Neural progenitor cell (in vitro differentiated cells): ENCODE measurements at regions not wholly inside any gene's neighbourhood (a gene's known extent, or its start where the extent isn't known, plus 50 kb on each side); places are given as distances from the start of the nearest gene placed in this dataset.
"Not testable (repeated sequence)": the region's sequence is repeated elsewhere in the genome, so short reads cannot be mapped to it uniquely, and the experiment has no call there.

Experiments used
- DNase-seq: peaks from one replicate; pipeline ENCODE4 v3.0.0-alpha.2; 2016; ENCODE audit warnings: low spot score
- H2AFZ ChIP-seq: fragments of 200-600 bp; sonication (generic); replicated peaks from 2 replicates; pipeline ENCODE4 v1.6.1; 2016; ENCODE audit warnings: antibody characterized with exemption
- H3F3A ChIP-seq: fragments of 200-600 bp; sonication (generic); 2 replicates; pipeline ENCODE4 v1.6.1; 2016; ENCODE audit warnings: antibody characterized with exemption, low read depth
- H3K27ac ChIP-seq: fragments of 200-600 bp; sonication (generic); 2 replicates; pipeline ENCODE4 v1.5.1; 2016; ENCODE audit warnings: mild to moderate bottlenecking
- H3K27me3 ChIP-seq: fragments of 200-600 bp; sonication (generic); 2 replicates; pipeline ENCODE4 v1.6.1; 2016; ENCODE audit warnings: mild to moderate bottlenecking, moderate library complexity
- H3K36me3 ChIP-seq: fragments of 200-600 bp; sonication (generic); 2 replicates; pipeline ENCODE4 v1.5.1; 2016
- H3K4me1 ChIP-seq: fragments of 200-600 bp; sonication (generic); 2 replicates; pipeline ENCODE4 v1.6.1; 2016; ENCODE audit warnings: mixed run types
- H3K4me2 ChIP-seq: fragments of 200-600 bp; sonication (generic); 2 replicates; pipeline ENCODE4 v1.6.1; 2016
- H3K4me3 ChIP-seq: fragments of 200-600 bp; sonication (generic); 2 replicates; pipeline ENCODE4 v1.5.1; 2016
- H3K79me2 ChIP-seq: fragments of 200-600 bp; sonication (generic); 2 replicates; pipeline ENCODE4 v1.6.1; 2016; ENCODE audit warnings: low read depth
- H3K9ac ChIP-seq: fragments of 200-600 bp; sonication (generic); 2 replicates; pipeline ENCODE4 v1.6.1; 2016
- H3K9me3 ChIP-seq: fragments of 200-600 bp; sonication (generic); 2 replicates; pipeline ENCODE4 v1.5.1; 2016; ENCODE audit warnings: low read depth
- H4K20me1 ChIP-seq: fragments of 200-600 bp; sonication (generic); 2 replicates; pipeline ENCODE4 v1.6.1; 2016; ENCODE audit warnings: low read depth
- H3K27ac Mint-ChIP-seq: 3 replicates; pipeline ENCODE4 v1.8.0; 2021; ENCODE audit warnings: mixed read lengths
- H3K27me3 Mint-ChIP-seq: 2 replicates; pipeline ENCODE4 v1.8.0; 2022; ENCODE audit warnings: low read depth, mild to moderate bottlenecking, inconsistent platforms, moderate library complexity, mixed read lengths; ENCODE audit not compliant: insufficient read depth
- H3K36me3 Mint-ChIP-seq: 3 replicates; pipeline ENCODE4 v1.8.0; 2021; ENCODE audit warnings: mixed read lengths
- H3K4me1 Mint-ChIP-seq: 3 replicates; pipeline ENCODE4 v1.8.0; 2021; ENCODE audit warnings: mixed read lengths
- H3K4me3 Mint-ChIP-seq: 3 replicates; pipeline ENCODE4 v1.8.0; 2021; ENCODE audit warnings: mild to moderate bottlenecking, moderate library complexity, mixed read lengths
- H3K9me3 Mint-ChIP-seq: 3 replicates; pipeline ENCODE4 v1.8.0; 2020; ENCODE audit warnings: mixed read lengths
- EZH2 ChIP-seq: fragments of 200-600 bp; sonication (generic); IDR thresholded peaks from 2 replicates; pipeline ENCODE4 v1.6.1; 2017; ENCODE audit warnings: antibody characterized with exemption, mild to moderate bottlenecking, moderate library complexity
- EZH2phosphoT487 ChIP-seq: fragments of 200-600 bp; sonication (generic); IDR thresholded peaks from 2 replicates; pipeline ENCODE4 v1.6.1; 2017; ENCODE audit warnings: antibody characterized with exemption
- TF ChIP-seq, protein P1 (sequence below): fragments of 200-600 bp; sonication (generic); IDR thresholded peaks from 2 replicates; pipeline ENCODE4 v1.5.1; 2017; ENCODE audit warnings: antibody characterized with exemption, mild to moderate bottlenecking

DNA sequence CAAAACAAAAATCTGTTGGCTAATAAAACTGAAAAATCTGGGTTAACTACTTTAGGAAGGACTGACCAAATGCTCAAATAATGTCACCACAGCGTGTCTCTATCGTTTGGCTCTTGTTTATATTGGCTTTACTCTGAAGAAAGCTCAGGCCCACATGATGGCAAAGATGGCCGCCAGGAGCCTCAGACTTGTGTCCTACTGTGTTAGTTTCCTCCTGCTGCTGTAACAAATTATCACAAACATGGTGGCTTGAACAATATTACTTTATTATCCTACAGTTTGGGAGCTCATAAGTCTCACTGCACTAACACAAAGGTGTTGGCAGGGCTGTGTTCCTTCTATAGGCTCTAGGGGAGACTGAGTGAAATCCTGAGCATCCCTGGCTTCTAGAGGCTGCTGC, 303.0 kb downstream of the DAD1 start:
- Mint-ChIP-seq H3K36me3 (no peaks in the 10 kb centered on the region), H3K27ac (no peak overlapping the region), H3K27me3 (peaks cover 3% of the 10 kb centered on the region), H3K4me1 (peaks cover 11% of the 10 kb centered on the region), H3K9me3 (no peaks in the 10 kb centered on the region), H3K4me3 (no peak overlapping the region)
- H3K36me3 ChIP-seq: no peaks in the 10 kb centered on the region
- H3K4me3 ChIP-seq: no peak overlapping the region
- no peaks in the 10 kb centered on the region for H3K79me2 ChIP-seq
- H3K27me3 ChIP-seq: no peaks in the 10 kb centered on the region
- DNase-seq: no peak
- TF ChIP-seq, protein P1, sequence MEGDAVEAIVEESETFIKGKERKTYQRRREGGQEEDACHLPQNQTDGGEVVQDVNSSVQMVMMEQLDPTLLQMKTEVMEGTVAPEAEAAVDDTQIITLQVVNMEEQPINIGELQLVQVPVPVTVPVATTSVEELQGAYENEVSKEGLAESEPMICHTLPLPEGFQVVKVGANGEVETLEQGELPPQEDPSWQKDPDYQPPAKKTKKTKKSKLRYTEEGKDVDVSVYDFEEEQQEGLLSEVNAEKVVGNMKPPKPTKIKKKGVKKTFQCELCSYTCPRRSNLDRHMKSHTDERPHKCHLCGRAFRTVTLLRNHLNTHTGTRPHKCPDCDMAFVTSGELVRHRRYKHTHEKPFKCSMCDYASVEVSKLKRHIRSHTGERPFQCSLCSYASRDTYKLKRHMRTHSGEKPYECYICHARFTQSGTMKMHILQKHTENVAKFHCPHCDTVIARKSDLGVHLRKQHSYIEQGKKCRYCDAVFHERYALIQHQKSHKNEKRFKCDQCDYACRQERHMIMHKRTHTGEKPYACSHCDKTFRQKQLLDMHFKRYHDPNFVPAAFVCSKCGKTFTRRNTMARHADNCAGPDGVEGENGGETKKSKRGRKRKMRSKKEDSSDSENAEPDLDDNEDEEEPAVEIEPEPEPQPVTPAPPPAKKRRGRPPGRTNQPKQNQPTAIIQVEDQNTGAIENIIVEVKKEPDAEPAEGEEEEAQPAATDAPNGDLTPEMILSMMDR: no peak
- TF ChIP-seq EZH2: no peak
- TF ChIP-seq EZH2phosphoT487: no peak
- peak overlapping the region; percentile 46 for H2AFZ ChIP-seq
- H4K20me1 ChIP-seq: no peaks in the 10 kb centered on the region
- no peaks in the 10 kb centered on the region for H3K9me3 ChIP-seq
- H3K27ac ChIP-seq: no peak overlapping the region
- no peaks in the 10 kb centered on the region for H3F3A ChIP-seq
- no peak overlapping the region for H3K9ac ChIP-seq
- H3K4me1 ChIP-seq: no peaks in the 10 kb centered on the region
- H3K4me2 ChIP-seq: no peak overlapping the region

DNA sequence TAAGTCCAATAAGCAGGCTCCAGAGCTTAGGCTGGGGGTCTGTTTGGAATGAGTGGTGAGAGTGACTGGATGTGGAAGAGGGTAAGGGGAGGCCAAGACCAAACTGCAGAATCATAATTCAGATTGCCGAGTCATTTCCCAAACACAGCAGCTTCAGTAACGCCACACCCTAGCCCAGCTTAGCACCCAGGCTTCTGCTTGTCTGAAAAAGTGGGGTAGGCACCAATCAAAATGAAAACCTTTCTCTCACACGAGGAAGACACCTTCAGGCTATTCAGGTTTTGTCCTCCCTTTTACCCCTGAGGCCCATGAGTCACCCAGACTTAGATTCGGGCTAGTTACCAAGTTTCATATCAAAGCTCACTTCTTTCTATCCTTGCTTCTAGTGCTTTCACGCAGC, 306.1 kb downstream of the DAD1 start:
- Histone ChIP-seq H3K27me3 (no peaks in the 10 kb centered on the region), H3K36me3 (no peaks in the 10 kb centered on the region), H3K79me2 (no peaks in the 10 kb centered on the region), H3K4me1 (no peaks in the 10 kb centered on the region), H3K4me3 (no peak overlapping the region), H3K27ac (no peak overlapping the region), H3K4me2 (no peak overlapping the region), H3K9ac (no peak overlapping the region), H3F3A (no peaks in the 10 kb centered on the region), H4K20me1 (no peaks in the 10 kb centered on the region), H2AFZ (no peak overlapping the region), H3K9me3 (no peaks in the 10 kb centered on the region)
- DNase-seq: no peak
- H3K27me3 Mint-ChIP-seq: peaks cover 3% of the 10 kb centered on the region
- H3K36me3 Mint-ChIP-seq: no peaks in the 10 kb centered on the region
- H3K4me1 Mint-ChIP-seq: peaks cover 14% of the 10 kb centered on the region
- TF ChIP-seq, protein P1: no peak
- no peak overlapping the region for H3K4me3 Mint-ChIP-seq
- no peak overlapping the region for H3K27ac Mint-ChIP-seq
- no peaks in the 10 kb centered on the region for H3K9me3 Mint-ChIP-seq

DNA sequence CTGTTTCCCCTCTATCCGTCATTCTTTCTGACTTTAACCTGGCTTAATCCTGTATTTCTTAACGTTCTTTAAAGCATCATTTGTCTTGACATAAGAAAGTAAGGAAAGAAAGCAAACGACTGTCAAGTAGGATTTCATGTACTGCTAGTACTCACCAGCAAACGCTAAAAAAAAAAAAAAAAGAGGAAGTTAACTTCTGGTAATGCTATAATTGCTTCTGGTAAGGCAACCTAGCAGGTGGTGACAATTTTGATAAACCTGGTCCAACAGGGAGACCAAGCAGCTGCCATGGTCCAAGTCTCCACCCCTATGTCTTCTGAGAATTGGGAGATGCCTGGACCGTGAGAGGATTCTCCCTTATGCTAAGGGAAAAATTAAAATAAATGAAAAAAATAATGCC, 306.6 kb downstream of the DAD1 start:
- Histone ChIP-seq H3K36me3 (no peaks in the 10 kb centered on the region), H3K4me2 (no peak overlapping the region), H3F3A (no peaks in the 10 kb centered on the region), H4K20me1 (no peaks in the 10 kb centered on the region), H3K27me3 (no peaks in the 10 kb centered on the region), H2AFZ (no peak overlapping the region), H3K4me3 (no peak overlapping the region), H3K4me1 (no peaks in the 10 kb centered on the region), H3K79me2 (no peaks in the 10 kb centered on the region), H3K9ac (no peak overlapping the region), H3K9me3 (no peaks in the 10 kb centered on the region), H3K27ac (no peak overlapping the region)
- Mint-ChIP-seq H3K27ac (no peak overlapping the region), H3K27me3 (peaks cover 3% of the 10 kb centered on the region), H3K9me3 (no peaks in the 10 kb centered on the region), H3K36me3 (no peaks in the 10 kb centered on the region), H3K4me1 (peaks cover 14% of the 10 kb centered on the region), H3K4me3 (no peak overlapping the region)
- DNase-seq: no peak
- TF ChIP-seq EZH2 (no peak), EZH2phosphoT487 (no peak)
- TF ChIP-seq, protein P1: no peak

DNA sequence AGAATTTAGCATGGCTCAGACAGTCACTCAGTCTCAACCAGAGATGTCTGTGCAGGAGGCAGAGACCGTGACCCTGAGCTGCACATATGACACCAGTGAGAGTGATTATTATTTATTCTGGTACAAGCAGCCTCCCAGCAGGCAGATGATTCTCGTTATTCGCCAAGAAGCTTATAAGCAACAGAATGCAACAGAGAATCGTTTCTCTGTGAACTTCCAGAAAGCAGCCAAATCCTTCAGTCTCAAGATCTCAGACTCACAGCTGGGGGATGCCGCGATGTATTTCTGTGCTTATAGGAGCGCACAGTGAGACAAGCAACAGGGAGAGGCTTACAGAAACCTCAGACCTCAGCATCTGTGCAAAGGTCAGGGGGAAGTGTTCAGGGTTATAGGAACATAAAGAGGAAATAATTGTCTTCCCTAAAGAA, 307.6 kb downstream of the DAD1 start:
- H3K4me2 ChIP-seq, H3K4me1 ChIP-seq, H3K27me3 ChIP-seq, H3K4me3 ChIP-seq, H3K36me3 Mint-ChIP-seq, H3K27ac ChIP-seq, DNase-seq, H4K20me1 ChIP-seq, H3K4me3 Mint-ChIP-seq, H3F3A ChIP-seq, H3K27me3 Mint-ChIP-seq, H3K36me3 ChIP-seq, H3K9me3 ChIP-seq, H3K9ac ChIP-seq, H3K9me3 Mint-ChIP-seq, H3K79me2 ChIP-seq, H2AFZ ChIP-seq: not testable (repeated sequence)
- Mint-ChIP-seq H3K27ac (peak overlapping the region; percentile 44), H3K4me1 (peaks cover 14% of the 10 kb centered on the region)
